T-cell (primary cell): ENCODE measurements at regions not wholly inside any gene's neighbourhood (a gene's known extent, or its start where the extent isn't known, plus 50 kb on each side); places are given as distances from the start of the nearest gene placed in this dataset.

Source experiments
- ATAC-seq, 4 experiments: fragments of 200-7000 bp in 3 of 4; fragments of 150-1000 bp in 1 of 4; cut with Tn5 transposase; replicated peaks in 1 of 4; 1 replicate in 3 of 4; 2 replicates in 1 of 4; pipeline ENCODE4 v1.10.0; 2021; ENCODE audit warnings: moderate library complexity in 3 of 4, mild to moderate bottlenecking in 2 of 4, moderate number of reproducible peaks in 1 of 4
- CTCF ChIA-PET, 2 donors: fragments of 300-600 bp; sonication (Branson Sonifier 250); formaldehyde crosslinking; loops; one replicate each; lab custom pipeline; 2022; ENCODE audit warnings: antibody characterized with exemption in 2 of 2; lab: Charles Lee
- POLR2A ChIA-PET, 2 donors: fragments of 300-600 bp; sonication (Branson Sonifier 250); formaldehyde crosslinking; loops; one replicate each; lab custom pipeline; 2022; ENCODE audit warnings: antibody characterized with exemption in 2 of 2; lab: Charles Lee
- DNase-seq, 35 experiments: peaks; one replicate each; pipeline versions ENCODE4 v3.0.0 to v3.0.0-alpha.2; 2013 to 2023
- H3K27ac ChIP-seq: one replicate; pipeline ENCODE4 v1.5.1; 2013; ENCODE audit warnings: low read length
- H3K27me3 ChIP-seq, 2 experiments: replicated peaks in 1 of 2; 1 replicate in 1 of 2; 2 replicates in 1 of 2; pipeline versions ENCODE4 v1.6.1 to v1.7.0; 2013; ENCODE audit warnings: low read length in 1 of 2, mixed read lengths in 1 of 2; ENCODE audit not compliant: control insufficient read depth in 2 of 2, insufficient read depth in 2 of 2; ENCODE audit errors: extremely low read depth in 1 of 2
- H3K36me3 ChIP-seq, 2 donors: 1 replicate in 1 of 2; 2 replicates in 1 of 2; pipeline versions ENCODE4 v1.6.1 to v1.7.0; 2013; ENCODE audit warnings: low read length in 1 of 2; ENCODE audit not compliant: control insufficient read depth in 2 of 2, insufficient read depth in 1 of 2; ENCODE audit errors: extremely low read depth in 1 of 2
- H3K4me1 ChIP-seq, 2 experiments: 1 replicate in 1 of 2; 2 replicates in 1 of 2; pipeline versions ENCODE4 v1.6.1 to v1.7.0; 2013; ENCODE audit warnings: low read length in 2 of 2, mixed read lengths in 1 of 2; ENCODE audit not compliant: insufficient read depth in 2 of 2, control insufficient read depth in 1 of 2; ENCODE audit errors: extremely low read depth in 1 of 2
- H3K4me3 ChIP-seq, 2 donors: 1 replicate in 1 of 2; 2 replicates in 1 of 2; pipeline versions ENCODE4 v1.5.1 to v1.7.0; 2013; ENCODE audit warnings: mild to moderate bottlenecking in 2 of 2, low read length in 1 of 2, moderate library complexity in 1 of 2; ENCODE audit not compliant: control insufficient read depth in 1 of 2; ENCODE audit errors: extremely low read depth in 1 of 2
- H3K9me3 ChIP-seq: 2 replicates; pipeline ENCODE4 v1.7.0; 2013
- H3K27ac Mint-ChIP-seq, 2 donors: one replicate each; pipeline ENCODE4 v1.8.0; 2020 to 2021; ENCODE audit warnings: mild to moderate bottlenecking in 2 of 2, mixed read lengths in 2 of 2
- H3K27me3 Mint-ChIP-seq, 2 donors: one replicate each; pipeline ENCODE4 v1.8.0; 2021 to 2022; ENCODE audit warnings: mixed read lengths in 2 of 2
- H3K36me3 Mint-ChIP-seq: one replicate; pipeline ENCODE4 v1.8.0; 2021; ENCODE audit warnings: mixed read lengths
- H3K4me1 Mint-ChIP-seq, 3 donors: one replicate each; pipeline ENCODE4 v1.8.0; 2020 to 2022; ENCODE audit warnings: mixed read lengths in 3 of 3, mild to moderate bottlenecking in 1 of 3
- H3K4me3 Mint-ChIP-seq, 3 donors: one replicate each; pipeline ENCODE4 v1.8.0; 2020 to 2022; ENCODE audit warnings: mild to moderate bottlenecking in 3 of 3, mixed read lengths in 3 of 3, moderate library complexity in 3 of 3
- H3K9me3 Mint-ChIP-seq, 3 donors: one replicate each; pipeline ENCODE4 v1.8.0; 2020 to 2022; ENCODE audit warnings: mixed read lengths in 3 of 3
- WGBS: methylation state at CpG from one replicate; pipeline ENCODE4 v1.1.5; 2013; ENCODE audit warnings: missing lambda C conversion rate; ENCODE audit not compliant: insufficient coverage; 5-methylcytosine and 5-hydroxymethylcytosine counted together

GRCh38 chr18:24582771-24583170 lies 122.3 kb downstream of the HRH4 start:
- Mint-ChIP-seq H3K9me3 (no peaks in the 10 kb centered on the region), H3K36me3 (no peaks in the 10 kb centered on the region), H3K27me3 (peaks cover 10 to 16% of the 10 kb centered on the region in 2 donors), H3K4me1 (no peaks in the 10 kb centered on the region), H3K27ac (no peak overlapping the region), H3K4me3 (no peak overlapping the region)
- no peak for DNase-seq
- CTCF ChIA-PET = no interaction called here
- ATAC-seq = no peak
- Histone ChIP-seq H3K9me3 (no peaks in the 10 kb centered on the region), H3K36me3 (no peaks in the 10 kb centered on the region), H3K4me1 (no peaks in the 10 kb centered on the region), H3K27me3 (peaks cover 0 to 4% of the 10 kb centered on the region in 2 experiments), H3K4me3 (no peak overlapping the region), H3K27ac (no peak overlapping the region)
- POLR2A ChIA-PET = no interaction called here
- WGBS = 90% methylated on average over 3 of the region's 5 CpGs

DNA sequence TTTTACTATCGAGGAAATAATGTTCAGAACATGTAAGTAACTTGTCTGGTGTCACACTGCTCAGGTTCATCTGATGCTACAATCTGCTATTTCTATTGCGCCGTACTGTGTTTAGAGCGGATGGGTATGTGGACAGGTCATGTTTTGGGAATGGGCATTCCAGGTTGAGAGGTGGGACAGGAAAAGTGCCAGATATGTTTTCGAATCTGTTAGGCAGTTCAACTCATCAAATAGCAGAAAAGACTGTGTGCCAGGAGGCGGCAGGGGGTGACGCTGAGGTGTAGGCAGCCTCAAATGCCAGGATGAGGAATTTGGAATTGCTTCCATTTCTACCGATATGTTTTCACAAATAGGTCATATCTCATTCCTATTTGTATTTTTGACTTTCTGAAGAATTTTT lies 123.8 kb downstream of the HRH4 start:
- H3K36me3 Mint-ChIP-seq = no peaks in the 10 kb centered on the region
- Histone ChIP-seq H3K4me1 (no peaks in the 10 kb centered on the region), H3K27me3 (peaks cover 0 to 2% of the 10 kb centered on the region in 2 experiments), H3K9me3 (no peaks in the 10 kb centered on the region), H3K4me3 (no peak overlapping the region), H3K36me3 (no peaks in the 10 kb centered on the region), H3K27ac (no peak overlapping the region)
- ChIA-PET POLR2A (no interaction called here), CTCF (no interaction called here)
- no peaks in the 10 kb centered on the region for H3K9me3 Mint-ChIP-seq
- ATAC-seq (no peak), DNase-seq (no peak)
- H3K27me3 Mint-ChIP-seq = peaks cover 10 to 16% of the 10 kb centered on the region in 2 donors
- WGBS = 90% methylated on average over 5 of the region's 8 CpGs
- no peak overlapping the region for H3K4me3 Mint-ChIP-seq
- H3K27ac Mint-ChIP-seq = no peak overlapping the region
- H3K4me1 Mint-ChIP-seq = no peaks in the 10 kb centered on the region

GRCh38 chr18:24584813-24585212 lies 124.4 kb downstream of the HRH4 start:
- Histone ChIP-seq H3K36me3 (no peaks in the 10 kb centered on the region), H3K9me3 (no peaks in the 10 kb centered on the region), H3K4me1 (no peaks in the 10 kb centered on the region), H3K4me3 (no peak overlapping the region), H3K27me3 (peaks cover 0 to 2% of the 10 kb centered on the region in 2 experiments), H3K27ac (no peak overlapping the region)
- Mint-ChIP-seq H3K36me3 (no peaks in the 10 kb centered on the region), H3K27ac (no peak overlapping the region), H3K4me3 (no peak overlapping the region), H3K4me1 (no peaks in the 10 kb centered on the region), H3K9me3 (no peaks in the 10 kb centered on the region), H3K27me3 (peaks cover 8 to 16% of the 10 kb centered on the region in 2 donors)
- ATAC-seq (no peak), DNase-seq (no peak)
- CTCF ChIA-PET = no interaction called here
- POLR2A ChIA-PET = no interaction called here
- WGBS = 100% methylated on average over 1 of the region's 5 CpGs

DNA sequence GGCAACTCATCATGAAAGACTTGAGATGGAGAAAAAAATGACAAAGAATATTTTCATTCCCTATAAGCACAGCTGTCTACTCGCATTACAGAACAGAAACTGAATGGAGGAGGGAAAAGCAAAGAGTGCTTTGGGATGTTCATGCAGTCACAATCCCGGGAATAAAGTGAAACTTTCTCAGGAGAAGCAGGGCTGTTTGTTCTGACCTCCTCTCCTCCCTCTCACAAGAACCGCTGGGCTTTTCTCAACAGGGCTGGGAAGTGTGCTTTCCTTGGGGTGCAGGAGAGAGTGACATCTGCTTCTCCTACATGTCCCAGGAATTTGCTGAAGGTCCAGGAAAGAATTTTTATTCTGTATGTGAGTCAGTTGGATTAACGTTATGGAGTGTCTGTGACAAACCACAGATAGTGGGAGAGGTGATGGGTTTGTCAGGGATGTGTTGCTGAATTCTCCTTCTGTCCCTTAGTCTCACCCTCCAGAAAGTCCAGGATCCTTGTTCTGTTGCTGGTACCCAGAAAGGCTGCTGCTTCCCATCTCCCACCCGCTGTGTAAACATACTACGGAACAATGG lies 125.6 kb downstream of the HRH4 start:
- peaks cover 8 to 16% of the 10 kb centered on the region in 2 donors for H3K27me3 Mint-ChIP-seq
- Histone ChIP-seq H3K36me3 (no peaks in the 10 kb centered on the region), H3K9me3 (no peaks in the 10 kb centered on the region), H3K27me3 (peaks cover 0 to 2% of the 10 kb centered on the region in 2 experiments), H3K27ac (no peak overlapping the region), H3K4me1 (no peaks in the 10 kb centered on the region), H3K4me3 (no peak overlapping the region)
- POLR2A ChIA-PET = no interaction called here
- no peak overlapping the region for H3K4me3 Mint-ChIP-seq
- H3K4me1 Mint-ChIP-seq = no peaks in the 10 kb centered on the region
- H3K36me3 Mint-ChIP-seq = no peaks in the 10 kb centered on the region
- ATAC-seq (no peak), DNase-seq (no peak)
- H3K9me3 Mint-ChIP-seq = no peaks in the 10 kb centered on the region
- CTCF ChIA-PET = no interaction called here
- no peak overlapping the region for H3K27ac Mint-ChIP-seq
- 85% methylated on average over 2 of the region's 6 CpGs for WGBS

DNA sequence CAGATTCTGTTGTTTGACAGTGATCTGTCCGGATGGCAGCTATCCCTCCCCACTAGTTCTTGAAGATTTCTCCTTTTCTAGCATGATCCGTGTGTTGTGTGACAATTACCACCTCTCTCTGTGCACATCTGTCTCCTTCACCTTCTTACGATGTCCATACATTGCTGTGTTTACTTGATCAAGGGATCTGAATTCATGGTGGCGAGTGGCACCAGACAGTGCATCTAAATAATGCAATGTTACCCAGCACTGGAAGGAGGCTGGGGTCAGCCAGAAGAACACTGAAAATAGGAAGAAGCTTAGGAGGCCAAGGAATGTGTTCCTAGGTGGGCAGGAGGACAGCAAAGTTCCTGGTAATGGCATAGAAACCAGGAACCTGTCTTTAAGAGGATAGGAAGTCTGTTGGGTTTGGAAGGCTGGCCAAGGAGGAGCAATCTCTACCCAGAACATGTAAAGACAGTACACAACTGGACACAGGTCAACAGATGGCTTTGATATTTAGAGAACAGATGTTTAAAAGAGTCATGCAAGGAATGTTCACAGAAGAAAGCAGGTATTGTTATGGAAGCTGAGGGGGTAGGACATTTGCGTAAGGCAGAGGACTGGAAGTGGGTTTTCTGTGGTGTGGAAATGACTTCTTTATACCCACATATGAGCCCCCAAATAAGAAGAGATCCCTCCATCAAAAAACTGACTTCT lies 126.4 kb downstream of the HRH4 start:
- Histone ChIP-seq H3K9me3 (no peaks in the 10 kb centered on the region), H3K4me1 (no peaks in the 10 kb centered on the region), H3K36me3 (no peaks in the 10 kb centered on the region), H3K27me3 (peaks cover 0 to 2% of the 10 kb centered on the region in 2 experiments), H3K4me3 (no peak overlapping the region), H3K27ac (no peak overlapping the region)
- CTCF ChIA-PET = no interaction called here
- Mint-ChIP-seq H3K36me3 (no peaks in the 10 kb centered on the region), H3K27ac (no peak overlapping the region), H3K4me1 (no peaks in the 10 kb centered on the region), H3K4me3 (no peak overlapping the region), H3K27me3 (peaks cover 8 to 16% of the 10 kb centered on the region in 2 donors), H3K9me3 (no peaks in the 10 kb centered on the region)
- DNase-seq = no peak
- WGBS = 88% methylated on average over 2 of the region's 5 CpGs
- POLR2A ChIA-PET = no interaction called here
- ATAC-seq = no peak

DNA sequence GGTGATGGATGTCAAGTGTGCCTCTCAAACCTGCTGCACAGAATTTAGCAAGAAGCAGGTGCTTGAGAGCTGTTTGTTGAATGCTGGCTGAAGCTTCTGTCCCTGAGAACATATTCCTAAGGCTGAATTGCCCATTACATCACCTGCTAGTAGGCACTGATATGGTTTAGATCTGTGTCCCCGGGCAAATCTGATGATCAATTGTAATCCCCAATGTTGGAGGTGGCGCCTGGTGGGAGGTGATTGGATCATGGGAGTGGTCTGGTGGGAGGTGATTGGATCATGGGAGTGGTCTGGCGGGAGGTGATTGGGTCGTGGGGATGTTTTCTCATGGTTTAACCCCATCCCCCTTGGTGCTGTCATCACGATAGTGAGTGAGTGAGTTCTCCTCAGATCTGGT lies 128.0 kb downstream of the HRH4 start:
- Mint-ChIP-seq H3K4me3 (no peak overlapping the region), H3K4me1 (no peaks in the 10 kb centered on the region), H3K9me3 (no peaks in the 10 kb centered on the region), H3K36me3 (no peaks in the 10 kb centered on the region), H3K27me3 (peaks cover 8 to 16% of the 10 kb centered on the region in 2 donors), H3K27ac (no peak overlapping the region)
- Histone ChIP-seq H3K4me3 (no peak overlapping the region), H3K9me3 (no peaks in the 10 kb centered on the region), H3K36me3 (no peaks in the 10 kb centered on the region), H3K27ac (no peak overlapping the region), H3K4me1 (no peaks in the 10 kb centered on the region), H3K27me3 (peaks cover 0 to 2% of the 10 kb centered on the region in 2 experiments)
- no peak for DNase-seq
- POLR2A ChIA-PET = no interaction called here
- CTCF ChIA-PET = no interaction called here
- ATAC-seq = no peak
- WGBS = 76% methylated on average over 5 of the region's 5 CpGs
